B cell (primary cell): ENCODE measurements at regions not wholly inside any gene's neighbourhood (a gene's known extent, or its start where the extent isn't known, plus 50 kb on each side); places are given as distances from the start of the nearest gene placed in this dataset.
"Not testable (repeated sequence)": the region's sequence is repeated elsewhere in the genome, so short reads cannot be mapped to it uniquely, and the experiment has no call there.

ENCODE experiments used
- CTCF ChIP-seq: fragments of 200-600 bp; IDR thresholded peaks from one replicate; pipeline ENCODE4 v1.8.0; 2022; ENCODE audit warnings: antibody characterized with exemption, mild to moderate bottlenecking
- EZH2 ChIP-seq: IDR thresholded peaks from 2 replicates; pipeline ENCODE4 v1.6.1; 2012; ENCODE audit warnings: borderline replicate concordance, low read depth, mild to moderate bottlenecking, moderate library complexity, low read length; ENCODE audit not compliant: insufficient read depth, poor library complexity, severe bottlenecking

DNA sequence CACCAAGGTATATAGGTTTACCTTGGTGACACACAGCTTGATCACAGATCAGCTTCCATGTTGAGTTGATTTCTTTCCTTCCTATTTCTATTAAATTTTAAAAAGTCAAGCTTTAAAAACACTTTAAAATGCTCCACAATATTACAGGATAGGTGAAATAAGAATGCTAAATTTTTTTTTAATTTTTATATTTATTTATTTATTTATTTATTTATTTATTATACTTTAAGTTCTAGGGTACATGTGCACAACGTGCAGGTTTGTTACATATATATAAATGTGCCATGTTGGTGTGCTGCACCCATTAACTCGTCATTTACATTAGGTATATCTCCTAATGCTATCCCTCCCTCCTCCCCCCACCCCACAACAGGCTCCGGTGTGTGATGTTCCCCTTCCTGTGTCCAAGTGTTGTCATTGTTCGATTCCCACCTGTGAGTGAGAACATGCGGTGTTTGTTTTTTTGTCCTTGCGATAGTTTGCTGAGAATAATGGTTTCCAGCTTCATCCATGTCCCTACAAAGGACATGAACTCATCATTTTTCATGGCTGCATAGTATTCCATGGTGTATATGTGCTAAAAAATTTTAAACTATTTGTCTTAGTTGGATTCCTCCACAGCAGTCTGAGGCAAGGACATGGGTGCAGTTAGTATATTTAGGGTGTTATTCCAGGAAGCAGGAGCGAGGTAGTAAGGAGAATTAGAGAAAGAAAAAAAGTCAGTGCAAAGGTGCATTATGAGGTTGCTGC is 99.8 kb upstream of the C1GALT1C1 start:
- not testable (repeated sequence) for TF ChIP-seq CTCF, EZH2
